ENCODE measurements at regions not wholly inside any gene's neighbourhood (a gene's known extent, or its start where the extent isn't known, plus 50 kb on each side); places are given as distances from the start of the nearest gene placed in this dataset.

DNA sequence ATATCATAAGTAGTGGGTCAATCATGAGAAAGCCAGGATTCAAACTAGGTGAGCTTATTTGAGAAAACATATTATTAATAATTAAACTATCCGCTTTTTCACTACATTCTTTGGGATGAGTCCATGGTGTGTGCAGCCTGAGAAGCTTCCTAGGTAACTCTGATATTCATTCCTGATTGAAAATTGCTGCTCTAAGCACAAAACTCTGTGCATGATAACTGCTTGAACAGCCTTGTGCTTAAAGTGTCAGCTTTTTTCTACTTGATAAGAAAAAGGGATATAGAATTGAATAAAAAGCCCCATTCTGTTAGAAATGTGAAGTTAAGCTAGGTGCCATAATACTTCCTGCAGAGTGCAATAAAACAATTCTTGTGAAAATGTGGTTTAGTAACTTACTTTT is 343.5 kb upstream of the LUZP2 start:
- TF ChIP-seq EZH2phosphoT487 (IDR thresholded peaks at IDR 0.05; ENCODE audit: insufficient read depth, low read depth) (no peak), EZH2 (IDR thresholded peaks at IDR 0.05; ENCODE audit: insufficient read depth, poor library complexity, severe bottlenecking) (no peak)

Measured in GM23248 (cell line).